Testis (tissue), 2 donors: ENCODE measurements at regions not wholly inside any gene's neighbourhood (a gene's known extent, or its start where the extent isn't known, plus 50 kb on each side); places are given as distances from the start of the nearest gene placed in this dataset.

ENCODE experiments used
- DNase-seq: peaks from one replicate; pipeline ENCODE4 v3.0.0-alpha.2; 2019
- H3K27ac ChIP-seq, 2 donors: fragments of 200-600 bp; sonication (generic); one replicate each; pipeline ENCODE4 v1.5.1; 2019
- H3K27me3 ChIP-seq: fragments of 200-600 bp; sonication (generic); one replicate; pipeline ENCODE4 v1.5.1; 2019
- H3K36me3 ChIP-seq: fragments of 200-600 bp; sonication (generic); one replicate; pipeline ENCODE4 v1.5.1; 2017; ENCODE audit warnings: low read depth; ENCODE audit errors: missing control alignments
- H3K4me1 ChIP-seq: fragments of 200-600 bp; sonication (generic); one replicate; pipeline ENCODE4 v1.5.1; 2019
- H3K4me3 ChIP-seq, 2 donors: fragments of 200-600 bp; sonication (generic); one replicate each; pipeline ENCODE4 v1.5.1; 2017 to 2019
- H3K9me3 ChIP-seq: fragments of 200-600 bp; sonication (generic); one replicate; pipeline ENCODE4 v1.5.1; 2017
- CTCF ChIP-seq, 3 experiments: fragments of 450-650 bp in 2 of 3; fragments of 200-600 bp in 1 of 3; sonication (generic) in 1 of 3; IDR thresholded peaks; one replicate each; pipeline ENCODE4 v1.5.1; 2016 to 2019; ENCODE audit warnings: antibody characterized with exemption in 3 of 3, mild to moderate bottlenecking in 2 of 3, moderate library complexity in 1 of 3
- POLR2A ChIP-seq: fragments of 450-650 bp; IDR thresholded peaks from one replicate; pipeline ENCODE4 v1.6.1; 2017; ENCODE audit warnings: antibody characterized with exemption, mild to moderate bottlenecking, moderate library complexity
- WGBS, 2 donors: methylation state at CpG; one replicate each; pipeline ENCODE4 v1.1.5; 2018; 5-methylcytosine and 5-hydroxymethylcytosine counted together
- intact Hi-C: fragments of 100-400 bp; cut with DNase I; formaldehyde crosslinking; loops from one replicate; pipeline ENCODE4 v1.15.1; 2023; ENCODE audit warnings: low total_unique reads

DNA sequence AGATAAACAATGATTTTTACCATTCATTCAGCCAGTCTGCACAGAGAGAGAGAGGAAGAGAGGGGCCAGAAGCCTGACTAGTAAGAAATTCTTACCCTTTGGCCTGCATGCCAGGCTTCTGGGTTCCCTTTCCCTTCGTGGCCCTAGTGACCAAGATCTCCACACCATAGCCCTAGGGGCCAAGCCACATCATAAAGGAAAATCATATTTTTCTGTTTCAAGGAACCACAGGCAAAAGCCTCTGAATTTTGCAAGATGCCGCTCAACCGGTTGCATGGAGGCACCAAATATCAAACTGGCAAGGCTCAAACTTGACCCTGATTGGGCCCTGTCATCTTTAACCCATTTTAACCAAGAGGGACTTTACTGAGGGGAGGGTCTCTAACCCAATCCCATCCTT is 103.1 kb upstream of the SOX13 start:
- no peaks in the 10 kb centered on the region for H3K27me3 ChIP-seq
- WGBS, 2 donors: 78 to 94% methylated on average over 3 of the region's 3 CpGs
- no peak overlapping the region for H3K4me3 ChIP-seq
- no peaks in the 10 kb centered on the region for H3K9me3 ChIP-seq
- no peak for DNase-seq
- H3K36me3 ChIP-seq: no peaks in the 10 kb centered on the region
- no peak overlapping the region for H3K27ac ChIP-seq
- intact Hi-C loops: no loop called here
- TF ChIP-seq POLR2A (no peak), CTCF (IDR thresholded peaks at IDR 0.05) (no peak)
- no peaks in the 10 kb centered on the region for H3K4me1 ChIP-seq

- Histone ChIP-seq H3K27me3 (no peaks in the 10 kb centered on the region), H3K4me1 (peaks cover 5% of the 10 kb centered on the region), H3K36me3 (no peaks in the 10 kb centered on the region), H3K27ac (no peak overlapping the region), H3K9me3 (no peaks in the 10 kb centered on the region), H3K4me3 (no peak overlapping the region)
- intact Hi-C loops: no loop called here
- no peak for TF ChIP-seq POLR2A
- no peak for TF ChIP-seq CTCF (IDR thresholded peaks at IDR 0.05)
- DNase-seq: no peak
Observed at GRCh38 chr1:203985044-203985443, 87.9 kb upstream of the SOX13 start.

DNA sequence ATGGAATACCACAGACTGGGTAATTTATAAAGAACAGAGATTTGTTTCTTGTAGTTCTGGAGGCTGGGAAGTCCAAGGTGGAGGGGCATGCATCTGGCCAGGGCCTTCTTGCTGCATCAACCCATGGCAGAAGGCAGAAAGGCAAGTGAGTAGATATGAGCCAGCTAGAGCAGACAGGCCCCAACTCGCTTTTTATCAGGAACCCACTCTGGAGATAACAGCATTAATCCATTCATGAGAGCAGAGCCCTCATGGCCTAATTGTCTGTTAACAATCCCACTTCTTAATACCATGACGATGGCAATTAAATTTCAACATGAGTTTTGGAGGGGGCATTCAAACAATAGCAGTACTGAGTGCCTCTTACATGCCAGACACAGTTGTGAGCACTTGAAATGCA is 87.2 kb upstream of the SOX13 start:
- Histone ChIP-seq H3K4me1 (peaks cover 5% of the 10 kb centered on the region), H3K27ac (peak overlapping the region in 1 of 2 donors; percentile 33), H3K4me3 (no peak overlapping the region), H3K9me3 (no peaks in the 10 kb centered on the region), H3K27me3 (no peaks in the 10 kb centered on the region), H3K36me3 (no peaks in the 10 kb centered on the region)
- intact Hi-C loops: no loop called here
- WGBS, 2 donors: 82 to 90% methylated on average over 2 of the region's 2 CpGs
- no peak for DNase-seq
- TF ChIP-seq POLR2A (no peak), CTCF (IDR thresholded peaks at IDR 0.05) (no peak)

DNA sequence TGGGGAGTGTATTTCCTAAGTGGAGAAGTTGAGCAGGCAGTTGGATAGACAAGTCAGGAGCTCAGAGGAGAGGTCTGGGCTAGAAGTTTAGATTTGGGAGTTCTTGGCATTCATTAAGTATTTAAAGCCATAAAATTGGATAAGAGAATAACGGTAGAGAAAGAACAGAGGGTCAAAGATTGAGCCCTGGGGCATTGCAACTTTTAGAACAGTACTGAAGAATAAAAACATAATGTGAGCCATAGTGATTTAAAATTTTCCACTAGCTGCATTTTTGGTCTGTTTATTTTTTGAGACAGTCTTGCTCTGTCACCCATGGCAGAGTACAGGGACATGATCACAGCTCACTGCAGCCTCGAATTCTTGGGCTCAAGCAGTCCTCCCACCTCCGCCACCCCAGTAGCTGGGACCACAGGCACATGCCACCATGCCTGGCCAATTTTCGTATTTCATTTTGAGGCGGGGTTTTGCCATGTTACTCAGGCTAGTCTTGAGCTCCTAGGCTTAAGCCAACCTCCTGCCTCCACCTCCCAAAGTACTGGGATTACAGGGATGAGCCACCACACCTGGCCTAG is 85.9 kb upstream of the SOX13 start:
- no peak for DNase-seq
- H3K4me1 ChIP-seq: peaks cover 5% of the 10 kb centered on the region
- WGBS, 2 donors: 55 to 63% methylated on average over 5 of the region's 5 CpGs
- no peaks in the 10 kb centered on the region for H3K27me3 ChIP-seq
- H3K9me3 ChIP-seq: no peaks in the 10 kb centered on the region
- no peaks in the 10 kb centered on the region for H3K36me3 ChIP-seq
- H3K27ac ChIP-seq: peak overlapping the region in 1 of 2 donors; percentile 25
- no peak overlapping the region for H3K4me3 ChIP-seq
- TF ChIP-seq CTCF (IDR thresholded peaks at IDR 0.05) (no peak), POLR2A (no peak)
- intact Hi-C loops: no loop called here

GRCh38 chr1:203990118-203990517 is 82.8 kb upstream of the SOX13 start:
- TF ChIP-seq CTCF (IDR thresholded peaks at IDR 0.05) (no peak), POLR2A (no peak)
- peaks cover 12% of the 10 kb centered on the region for H3K4me1 ChIP-seq
- no peaks in the 10 kb centered on the region for H3K9me3 ChIP-seq
- DNase-seq: no peak
- no peaks in the 10 kb centered on the region for H3K27me3 ChIP-seq
- no peak overlapping the region for H3K4me3 ChIP-seq
- H3K36me3 ChIP-seq: no peaks in the 10 kb centered on the region
- H3K27ac ChIP-seq: no peak overlapping the region
- intact Hi-C loops: no loop called here
- 74 to 83% methylated on average over 8 of the region's 8 CpGs for WGBS, 2 donors
